ENCODE measurements at regions not wholly inside any gene's neighbourhood (a gene's known extent, or its start where the extent isn't known, plus 50 kb on each side); places are given as distances from the start of the nearest gene placed in this dataset.
"Not testable (repeated sequence)": the region's sequence is repeated elsewhere in the genome, so short reads cannot be mapped to it uniquely, and the experiment has no call there.

- no peak overlapping the region for H3K27ac ChIP-seq (ENCODE audit: low read depth, low read length)
- H3K4me1 ChIP-seq (ENCODE audit: insufficient read depth, low read length) = no peaks in the 10 kb centered on the region
- WGBS = 70% methylated on average over 2 of the region's 2 CpGs
- no peaks in the 10 kb centered on the region for H3K36me3 ChIP-seq (ENCODE audit: insufficient read depth, low read length)
- no peak overlapping the region for H3K9ac ChIP-seq (ENCODE audit: low read depth, low read length)
- no peaks in the 10 kb centered on the region for H3K9me3 ChIP-seq (ENCODE audit: insufficient read depth, low read depth, low read length)
- H3K27me3 ChIP-seq (ENCODE audit: insufficient read depth, low read length) = no peaks in the 10 kb centered on the region
- H3K4me3 ChIP-seq (ENCODE audit: low read length) = no peak overlapping the region
These were observed 371.9 kb upstream of the CHRM2 start for GRCh38 chr7:136496551-136496950.

- no peak overlapping the region for H3K9ac ChIP-seq (ENCODE audit: low read depth, low read length)
- H3K27me3 ChIP-seq (ENCODE audit: insufficient read depth, low read length) = no peaks in the 10 kb centered on the region
- H3K27ac ChIP-seq (ENCODE audit: low read depth, low read length) = no peak overlapping the region
- no peaks in the 10 kb centered on the region for H3K36me3 ChIP-seq (ENCODE audit: insufficient read depth, low read length)
- no peaks in the 10 kb centered on the region for H3K9me3 ChIP-seq (ENCODE audit: insufficient read depth, low read depth, low read length)
- H3K4me1 ChIP-seq (ENCODE audit: insufficient read depth, low read length) = no peaks in the 10 kb centered on the region
- H3K4me3 ChIP-seq (ENCODE audit: low read length) = no peak overlapping the region
- WGBS = 92% methylated on average over 2 of the region's 4 CpGs
These were observed 373.4 kb upstream of the CHRM2 start for GRCh38 chr7:136495081-136495480.

DNA sequence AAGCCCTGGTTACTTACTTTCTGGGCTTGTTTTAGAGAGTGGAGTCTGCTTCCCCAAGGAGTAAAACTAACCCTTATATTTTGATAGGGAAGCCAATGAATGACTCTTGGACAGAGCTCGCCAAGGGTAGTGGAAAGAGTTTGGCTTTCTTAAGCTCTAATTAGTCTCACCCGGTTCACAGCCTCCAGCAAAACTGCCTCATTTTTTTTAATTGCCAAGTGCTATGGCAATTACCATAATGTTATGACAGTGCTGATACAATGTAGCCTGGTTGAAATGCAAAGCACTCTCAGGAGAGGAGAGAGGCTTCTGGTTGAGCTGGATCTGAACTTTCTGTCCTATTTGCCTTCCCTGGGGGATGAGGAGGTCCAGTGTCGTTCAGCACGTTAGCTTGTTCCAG is 376.1 kb upstream of the CHRM2 start:
- Histone ChIP-seq H3K27me3 (ENCODE audit: insufficient read depth, low read length) (no peaks in the 10 kb centered on the region), H3K4me1 (ENCODE audit: insufficient read depth, low read length) (no peaks in the 10 kb centered on the region), H3K27ac (ENCODE audit: low read depth, low read length) (no peak overlapping the region), H3K4me3 (ENCODE audit: low read length) (no peak overlapping the region), H3K9me3 (ENCODE audit: insufficient read depth, low read depth, low read length) (no peaks in the 10 kb centered on the region), H3K9ac (ENCODE audit: low read depth, low read length) (no peak overlapping the region), H3K36me3 (ENCODE audit: insufficient read depth, low read length) (no peaks in the 10 kb centered on the region)
- WGBS = 91% methylated on average over 4 of the region's 4 CpGs

DNA sequence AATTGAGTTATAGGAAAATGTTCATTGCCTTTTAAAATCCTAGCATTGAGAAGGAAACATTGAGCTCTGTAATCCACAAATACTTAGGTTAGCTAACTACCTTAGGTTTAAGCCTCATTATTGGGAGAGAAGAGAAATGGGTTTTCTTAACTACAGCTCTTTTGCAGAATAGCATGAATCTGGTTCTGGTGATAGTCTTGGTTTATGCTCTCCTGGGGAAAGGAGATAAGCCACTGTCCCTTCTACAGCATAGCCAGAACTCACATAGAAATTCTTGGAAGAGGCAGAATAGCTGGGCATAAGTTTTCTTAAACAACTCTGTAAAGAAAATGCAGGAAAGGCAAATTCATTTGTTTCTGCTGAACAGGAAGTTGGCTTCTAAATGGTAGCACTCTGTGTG is 378.6 kb upstream of the CHRM2 start:
- Histone ChIP-seq H3K9me3 (ENCODE audit: insufficient read depth, low read depth, low read length) (no peaks in the 10 kb centered on the region), H3K36me3 (ENCODE audit: insufficient read depth, low read length) (no peaks in the 10 kb centered on the region), H3K4me1 (ENCODE audit: insufficient read depth, low read length) (no peaks in the 10 kb centered on the region), H3K27ac (ENCODE audit: low read depth, low read length) (no peak overlapping the region), H3K4me3 (ENCODE audit: low read length) (no peak overlapping the region), H3K9ac (ENCODE audit: low read depth, low read length) (no peak overlapping the region), H3K27me3 (ENCODE audit: insufficient read depth, low read length) (no peaks in the 10 kb centered on the region)

- no peak overlapping the region for H3K27ac ChIP-seq (ENCODE audit: low read depth, low read length)
- no peaks in the 10 kb centered on the region for H3K9me3 ChIP-seq (ENCODE audit: insufficient read depth, low read depth, low read length)
- WGBS = 72% methylated on average over 4 of the region's 4 CpGs
- no peaks in the 10 kb centered on the region for H3K27me3 ChIP-seq (ENCODE audit: insufficient read depth, low read length)
- peaks cover 12% of the 10 kb centered on the region for H3K4me1 ChIP-seq (ENCODE audit: insufficient read depth, low read length)
- H3K9ac ChIP-seq (ENCODE audit: low read depth, low read length) = no peak overlapping the region
- no peaks in the 10 kb centered on the region for H3K36me3 ChIP-seq (ENCODE audit: insufficient read depth, low read length)
- no peak overlapping the region for H3K4me3 ChIP-seq (ENCODE audit: low read length)
These were observed 387.6 kb upstream of the CHRM2 start for GRCh38 chr7:136480901-136481300.

DNA sequence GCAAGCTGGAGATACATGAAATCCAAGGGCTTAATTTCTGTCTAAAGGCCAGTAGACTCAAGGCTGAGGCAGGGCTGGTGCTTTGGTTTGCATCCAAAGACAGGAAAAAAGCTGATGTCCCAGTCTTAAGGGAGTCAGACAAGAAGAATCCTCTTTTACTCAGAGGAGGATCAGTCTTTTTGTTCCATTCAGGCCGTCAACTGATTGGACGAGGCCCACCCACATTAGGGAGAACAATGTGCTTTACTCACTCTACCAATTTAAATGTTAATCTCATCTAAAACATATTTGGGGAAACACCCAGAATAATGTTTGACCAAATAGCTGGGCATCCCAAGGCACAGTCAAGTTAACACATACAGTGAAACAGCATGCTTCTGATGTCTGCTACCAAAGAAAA is 388.5 kb upstream of the CHRM2 start:
- no peaks in the 10 kb centered on the region for H3K36me3 ChIP-seq (ENCODE audit: insufficient read depth, low read length)
- peaks cover 12% of the 10 kb centered on the region for H3K4me1 ChIP-seq (ENCODE audit: insufficient read depth, low read length)
- no peaks in the 10 kb centered on the region for H3K27me3 ChIP-seq (ENCODE audit: insufficient read depth, low read length)
- H3K4me3 ChIP-seq (ENCODE audit: low read length) = no peak overlapping the region
- no peak overlapping the region for H3K27ac ChIP-seq (ENCODE audit: low read depth, low read length)
- 42% methylated on average over 2 of the region's 2 CpGs for whole genome bisulfite sequencing
- no peak overlapping the region for H3K9ac ChIP-seq (ENCODE audit: low read depth, low read length)
- no peaks in the 10 kb centered on the region for H3K9me3 ChIP-seq (ENCODE audit: insufficient read depth, low read depth, low read length)

DNA sequence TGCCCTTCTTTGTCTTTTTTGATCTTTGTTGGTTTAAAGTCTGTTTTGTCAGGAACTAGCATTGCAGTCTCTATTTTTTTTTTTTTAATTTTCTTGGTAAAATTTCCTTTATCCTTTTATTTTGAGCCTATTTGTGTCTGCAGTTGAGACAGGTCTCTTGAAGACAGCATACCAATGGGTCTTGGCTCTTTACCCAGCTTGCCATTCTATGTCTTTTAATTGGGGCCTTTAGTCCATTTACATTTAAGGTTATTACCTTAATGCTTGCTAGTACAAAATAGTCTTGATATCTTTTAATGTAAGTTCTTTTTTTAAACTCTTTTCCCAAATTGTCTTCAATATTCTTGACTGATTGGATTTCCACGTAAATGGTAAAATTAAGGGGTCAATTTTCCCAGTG is 398.3 kb upstream of the CHRM2 start:
- H3K27ac ChIP-seq (ENCODE audit: low read depth, low read length) = no peak overlapping the region
- no peaks in the 10 kb centered on the region for H3K4me1 ChIP-seq (ENCODE audit: insufficient read depth, low read length)
- H3K9ac ChIP-seq (ENCODE audit: low read depth, low read length) = no peak overlapping the region
- H3K36me3 ChIP-seq (ENCODE audit: insufficient read depth, low read length) = no peaks in the 10 kb centered on the region
- WGBS = 100% methylated on average over 1 of the region's 1 CpG
- no peak overlapping the region for H3K4me3 ChIP-seq (ENCODE audit: low read length)
- peaks cover 22% of the 10 kb centered on the region for H3K9me3 ChIP-seq (ENCODE audit: insufficient read depth, low read depth, low read length)
- no peaks in the 10 kb centered on the region for H3K27me3 ChIP-seq (ENCODE audit: insufficient read depth, low read length)

DNA sequence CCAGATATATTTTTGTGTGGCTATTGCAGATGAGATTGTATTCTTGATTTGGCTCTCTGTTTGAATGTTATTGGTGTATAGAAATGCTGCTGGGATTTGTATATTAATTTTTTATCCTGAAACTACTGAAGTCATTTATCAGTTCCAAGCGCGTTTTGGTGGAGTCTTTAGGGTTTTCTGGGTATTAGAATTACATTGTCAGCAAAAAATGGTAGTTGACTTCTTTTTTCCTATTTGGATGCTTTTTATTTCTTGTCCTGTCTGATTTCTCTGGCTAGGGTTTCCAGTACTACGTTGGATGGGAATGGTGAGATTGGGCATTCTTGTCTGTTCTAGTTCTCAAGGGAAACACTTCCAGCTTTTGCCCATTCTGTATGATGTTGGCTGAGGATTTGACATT is 415.5 kb upstream of the CHRM2 start:
- H3K27me3 ChIP-seq (ENCODE audit: insufficient read depth, low read length) = no peaks in the 10 kb centered on the region
- H3K27ac ChIP-seq (ENCODE audit: low read depth, low read length) = no peak overlapping the region
- no peaks in the 10 kb centered on the region for H3K36me3 ChIP-seq (ENCODE audit: insufficient read depth, low read length)
- whole genome bisulfite sequencing = 91% methylated on average over 3 of the region's 3 CpGs
- no peak overlapping the region for H3K9ac ChIP-seq (ENCODE audit: low read depth, low read length)
- no peak overlapping the region for H3K4me3 ChIP-seq (ENCODE audit: low read length)
- no peaks in the 10 kb centered on the region for H3K4me1 ChIP-seq (ENCODE audit: insufficient read depth, low read length)
- H3K9me3 ChIP-seq (ENCODE audit: insufficient read depth, low read depth, low read length) = no peaks in the 10 kb centered on the region

GRCh38 chr7:136446751-136447150 is 421.7 kb upstream of the CHRM2 start:
- no peaks in the 10 kb centered on the region for H3K27me3 ChIP-seq (ENCODE audit: insufficient read depth, low read length)
- H3K9me3 ChIP-seq (ENCODE audit: insufficient read depth, low read depth, low read length) = no peaks in the 10 kb centered on the region
- H3K27ac ChIP-seq (ENCODE audit: low read depth, low read length) = no peak overlapping the region
- no peak overlapping the region for H3K9ac ChIP-seq (ENCODE audit: low read depth, low read length)
- no peaks in the 10 kb centered on the region for H3K36me3 ChIP-seq (ENCODE audit: insufficient read depth, low read length)
- H3K4me1 ChIP-seq (ENCODE audit: insufficient read depth, low read length) = no peaks in the 10 kb centered on the region
- no peak overlapping the region for H3K4me3 ChIP-seq (ENCODE audit: low read length)

DNA sequence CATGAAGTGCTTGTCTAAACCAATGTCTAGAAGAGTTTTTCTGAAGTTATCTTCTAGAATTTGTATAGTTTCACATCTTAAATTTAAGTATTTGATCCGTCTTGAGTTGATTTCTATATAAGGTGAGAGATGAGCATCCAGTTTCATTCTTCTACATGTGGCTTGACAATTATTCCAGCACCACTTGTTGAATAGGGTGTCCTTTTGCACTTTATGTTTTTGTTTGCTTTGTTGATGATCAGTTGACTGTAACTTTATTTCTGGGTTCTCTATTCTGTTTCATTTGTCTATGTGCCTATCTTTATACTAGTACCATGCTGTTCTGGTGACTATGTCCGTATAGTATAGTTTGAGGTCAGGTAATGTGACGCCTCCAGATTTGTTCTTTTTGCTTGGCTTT is 426.6 kb upstream of the CHRM2 start:
- Histone ChIP-seq H3K4me1 (ENCODE audit: insufficient read depth, low read length) (no peaks in the 10 kb centered on the region), H3K9me3 (ENCODE audit: insufficient read depth, low read depth, low read length) (no peaks in the 10 kb centered on the region), H3K27ac (ENCODE audit: low read depth, low read length) (no peak overlapping the region), H3K27me3 (ENCODE audit: insufficient read depth, low read length) (no peaks in the 10 kb centered on the region), H3K9ac (ENCODE audit: low read depth, low read length) (no peak overlapping the region), H3K4me3 (ENCODE audit: low read length) (no peak overlapping the region), H3K36me3 (ENCODE audit: insufficient read depth, low read length) (no peaks in the 10 kb centered on the region)
- WGBS = 92% methylated on average over 3 of the region's 3 CpGs

DNA sequence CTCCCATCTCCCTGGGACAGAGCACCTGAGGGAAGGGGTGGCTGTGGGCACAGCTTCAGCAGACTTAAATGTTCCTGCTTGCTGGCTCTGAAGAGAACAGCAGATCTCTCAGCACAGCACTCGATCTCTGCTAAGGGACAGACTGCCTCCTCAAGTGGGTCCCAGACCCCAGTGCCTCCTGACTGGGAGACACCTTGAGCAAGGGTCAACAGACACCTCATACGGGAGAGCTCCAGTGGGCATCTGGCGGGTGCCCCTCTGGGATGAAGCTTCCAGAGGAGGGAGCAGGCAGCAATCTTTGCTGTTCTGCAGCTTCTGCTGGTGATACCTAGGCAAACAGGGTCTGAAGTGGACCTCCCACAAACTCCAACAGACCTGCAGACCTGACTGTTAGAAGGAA is 436.7 kb upstream of the CHRM2 start:
- 96% methylated on average over 3 of the region's 3 CpGs for WGBS
- not testable (repeated sequence) for H3K9me3 ChIP-seq (ENCODE audit: insufficient read depth, low read depth, low read length); H3K9ac ChIP-seq (ENCODE audit: low read depth, low read length); H3K4me1 ChIP-seq (ENCODE audit: insufficient read depth, low read length); H3K36me3 ChIP-seq (ENCODE audit: insufficient read depth, low read length); H3K27ac ChIP-seq (ENCODE audit: low read depth, low read length); H3K4me3 ChIP-seq (ENCODE audit: low read length); H3K27me3 ChIP-seq (ENCODE audit: insufficient read depth, low read length)

- no peaks in the 10 kb centered on the region for H3K36me3 ChIP-seq (ENCODE audit: insufficient read depth, low read length)
- H3K27ac ChIP-seq (ENCODE audit: low read depth, low read length) = no peak overlapping the region
- H3K9ac ChIP-seq (ENCODE audit: low read depth, low read length) = no peak overlapping the region
- H3K4me3 ChIP-seq (ENCODE audit: low read length) = no peak overlapping the region
- no peaks in the 10 kb centered on the region for H3K9me3 ChIP-seq (ENCODE audit: insufficient read depth, low read depth, low read length)
- no peaks in the 10 kb centered on the region for H3K27me3 ChIP-seq (ENCODE audit: insufficient read depth, low read length)
- H3K4me1 ChIP-seq (ENCODE audit: insufficient read depth, low read length) = no peaks in the 10 kb centered on the region
These were observed 444.4 kb upstream of the CHRM2 start for GRCh38 chr7:136424058-136424457.

All from HUES64 (cell line).